ENCODE measurements at regions not wholly inside any gene's neighbourhood (a gene's known extent, or its start where the extent isn't known, plus 50 kb on each side); places are given as distances from the start of the nearest gene placed in this dataset.

- POLR2A ChIA-PET: no interaction called here
- TF ChIP-seq SRF (IDR thresholded peaks at IDR 0.05; ENCODE audit: low read depth): no peak
- no peak for TF ChIP-seq EZH2 (IDR thresholded peaks at IDR 0.05)
- no peak for TF ChIP-seq POLR2AphosphoS5 (IDR thresholded peaks at IDR 0.05; ENCODE audit: low read depth, low read length)
- no peak for TF ChIP-seq ZBTB33 (IDR thresholded peaks at IDR 0.05; ENCODE audit: extremely low read depth, insufficient replicate concordance, low read length)
- no peak for TF ChIP-seq REST (IDR thresholded peaks at IDR 0.05; ENCODE audit: low read depth)
- TF ChIP-seq ZFX (IDR thresholded peaks at IDR 0.05): no peak
- CTCF ChIA-PET: no interaction called here
- Histone ChIP-seq H3K79me2 (ENCODE audit: insufficient read depth, low read length) (no peaks in the 10 kb centered on the region), H3K9ac (ENCODE audit: low read length) (no peak overlapping the region), H3K27me3 (ENCODE audit: insufficient read depth, low read length) (no peaks in the 10 kb centered on the region), H3K9me3 (ENCODE audit: control insufficient read depth in 1 of 2, insufficient read depth in 1 of 2, low read depth in 1 of 2, low read length in 2 of 2) (no peaks in the 10 kb centered on the region), H3K27ac (ENCODE audit: low read depth, low read length) (no peak overlapping the region), H3K4me3 (replicated peaks in 1 of 2; ENCODE audit: low read depth in 1 of 2, low read length in 2 of 2) (no peak overlapping the region), H2AFZ (ENCODE audit: low read depth, low read length, poor library complexity, severe bottlenecking) (no peak overlapping the region), H4K20me1 (ENCODE audit: insufficient read depth) (no peaks in the 10 kb centered on the region), H3K36me3 (ENCODE audit: control insufficient read depth in 1 of 2, insufficient read depth in 2 of 2, low read length in 2 of 2) (no peaks in the 10 kb centered on the region), H3K9me2 (ENCODE audit: insufficient read depth) (no peaks in the 10 kb centered on the region), H3K4me1 (ENCODE audit: control insufficient read depth in 1 of 2, insufficient read depth in 2 of 2, low read length in 2 of 2) (no peaks in the 10 kb centered on the region), H3K4me2 (ENCODE audit: low read length) (no peak overlapping the region)
- RAD21 ChIA-PET (ENCODE audit: low non-redundant PET in 1 of 2, low total read pairs in 2 of 2, uncharacterized antibody in 2 of 2, unreplicated experiment in 2 of 2): no interaction called here
- ATAC-seq (no peak), DNase-seq (ENCODE audit: low read depth, low spot score) (no peak)
- BruUV-seq (replicated peaks): no TSS peak
- intact Hi-C loops (cut with micrococcal nuclease): no loop called here
These were observed 147.3 kb upstream of the VSTM2A start for GRCh38 chr7:54394834-54395233.

Data from HCT116 (cell line).